Caco-2 (cell line): ENCODE measurements at regions not wholly inside any gene's neighbourhood (a gene's known extent, or its start where the extent isn't known, plus 50 kb on each side); places are given as distances from the start of the nearest gene placed in this dataset.

Experiments used
- BruUV-seq: library from RNA; stranded (reverse); fragments of 400-500 nt; replicated peaks from 2 replicates; lab custom pipeline; 2021; lab: Mats Ljungman, UMichigan
- CTCF ChIA-PET: fragments of 300-600 bp; sonication (Branson Sonifier 250); formaldehyde crosslinking; loops from one replicate; lab custom pipeline; 2022; ENCODE audit warnings: antibody characterized with exemption; lab: Charles Lee
- POLR2A ChIA-PET: fragments of 300-600 bp; sonication (Branson Sonifier 250); formaldehyde crosslinking; loops from one replicate; lab custom pipeline; 2022; ENCODE audit warnings: antibody characterized with exemption; lab: Charles Lee
- DNase-seq, 2 experiments: peaks; one replicate each; pipeline versions ENCODE4 v3.0.0 to v3.0.0-alpha.2; 2020 to 2022
- H3K27me3 ChIP-seq: replicated peaks from 2 replicates; pipeline ENCODE4 v1.6.0; 2011; ENCODE audit warnings: low read length; ENCODE audit not compliant: control insufficient read depth, insufficient read depth
- H3K36me3 ChIP-seq: 2 replicates; pipeline ENCODE4 v1.5.1; 2011; ENCODE audit warnings: low read length; ENCODE audit not compliant: control insufficient read depth, insufficient read depth
- H3K4me1 ChIP-seq: fragments of 250-450 bp; sonication (Bioruptor Pico); 2 replicates; pipeline ENCODE4 v1.5.1; 2020; ENCODE audit warnings: mild to moderate bottlenecking
- H3K4me3 ChIP-seq: 2 replicates; pipeline ENCODE4 v1.5.1; 2011; ENCODE audit warnings: low read depth, mild to moderate bottlenecking, control low read depth, low read length
- H3K9me3 ChIP-seq: fragments of 250-450 bp; sonication (Bioruptor Pico); 2 replicates; pipeline ENCODE4 v1.5.1; 2020; ENCODE audit warnings: mild to moderate bottlenecking, moderate library complexity
- H3K27ac Mint-ChIP-seq: one replicate; pipeline ENCODE4 v1.8.0; 2022; ENCODE audit warnings: mixed read lengths; ENCODE audit not compliant: unreplicated experiment
- H3K27me3 Mint-ChIP-seq: one replicate; pipeline ENCODE4 v1.8.0; 2022; ENCODE audit warnings: mixed read lengths; ENCODE audit not compliant: insufficient read depth, unreplicated experiment
- H3K36me3 Mint-ChIP-seq: one replicate; pipeline ENCODE4 v1.8.0; 2022; ENCODE audit warnings: mild to moderate bottlenecking, mixed read lengths; ENCODE audit not compliant: insufficient read depth, unreplicated experiment
- H3K4me1 Mint-ChIP-seq: one replicate; pipeline ENCODE4 v1.8.0; 2022; ENCODE audit warnings: low read depth, mixed read lengths; ENCODE audit not compliant: unreplicated experiment
- H3K4me3 Mint-ChIP-seq: one replicate; pipeline ENCODE4 v1.8.0; 2022; ENCODE audit warnings: mild to moderate bottlenecking, moderate library complexity, mixed read lengths; ENCODE audit not compliant: unreplicated experiment
- H3K9me3 Mint-ChIP-seq: one replicate; pipeline ENCODE4 v1.8.0; 2022; ENCODE audit warnings: mixed read lengths; ENCODE audit not compliant: unreplicated experiment
- CTCF ChIP-seq, 2 experiments: fragments of 200-600 bp in 1 of 2; IDR thresholded peaks; 1 replicate in 1 of 2; 2 replicates in 1 of 2; pipeline versions ENCODE4 v1.5.1 to v1.8.0; 2011 to 2022; ENCODE audit warnings: antibody characterized with exemption in 1 of 2, control low read depth in 1 of 2, inconsistent platforms in 1 of 2, low read depth in 1 of 2, low read length in 1 of 2, mild to moderate bottlenecking in 1 of 2, moderate library complexity in 1 of 2; ENCODE audit not compliant: insufficient read depth in 1 of 2, severe bottlenecking in 1 of 2, unreplicated experiment in 1 of 2
- intact Hi-C: fragments of 100-400 bp; cut with micrococcal nuclease; formaldehyde crosslinking; loops from one replicate; pipeline ENCODE4 v1.10.0; 2022; ENCODE audit not compliant: unreplicated experiment

DNA sequence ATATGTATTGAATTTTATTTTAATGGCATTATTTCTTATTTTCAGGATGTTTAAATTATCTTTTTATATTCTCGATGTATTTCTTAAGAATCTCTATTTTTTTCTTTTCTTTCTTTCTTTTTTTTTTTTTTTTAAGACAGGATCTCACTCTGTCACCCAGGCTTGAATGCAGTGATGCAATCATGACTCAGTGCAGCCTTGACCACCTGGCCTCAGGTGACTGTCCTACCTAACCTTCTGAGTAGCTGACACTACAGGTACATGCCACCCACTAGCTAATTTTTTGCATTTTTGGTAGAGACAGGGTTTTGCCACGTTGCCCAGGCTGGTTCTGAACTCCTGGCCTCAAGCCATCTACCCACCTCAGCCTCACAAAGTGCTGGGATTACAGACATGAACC, 143.8 kb upstream of the LAMA2 start:
- no peak overlapping the region for H3K4me3 ChIP-seq
- intact Hi-C loops, result loop anchor here (10.0 kb wide), 1 partner anchor 214 kb away; the partner anchor contains the start of gene PTPRK
- peaks cover 12% of the 10 kb centered on the region for H3K4me1 Mint-ChIP-seq
- no peaks in the 10 kb centered on the region for H3K9me3 Mint-ChIP-seq
- H3K36me3 ChIP-seq, result no peaks in the 10 kb centered on the region
- no peaks in the 10 kb centered on the region for H3K9me3 ChIP-seq
- peak overlapping the region; percentile 63 for H3K27ac Mint-ChIP-seq
- no peak overlapping the region for H3K4me3 Mint-ChIP-seq
- H3K27me3 Mint-ChIP-seq, result no peaks in the 10 kb centered on the region
- BruUV-seq, result no TSS peak
- H3K36me3 Mint-ChIP-seq, result no peaks in the 10 kb centered on the region
- H3K4me1 ChIP-seq, result peaks cover 11% of the 10 kb centered on the region; the same call in 1 of the 2 replicates
- no peak for TF ChIP-seq CTCF (IDR thresholded peaks at IDR 0.05; ENCODE audit: insufficient read depth in 1 of 2, low read depth in 1 of 2, low read length in 1 of 2, severe bottlenecking in 1 of 2, unreplicated experiment in 1 of 2)
- POLR2A ChIA-PET, result interaction anchor here (0.6 kb wide), 1 partner anchor 8 kb away, joined by 3 read pairs; no protein-coding TSS in a partner anchor
- CTCF ChIA-PET, result no interaction called here
- DNase-seq, result no peak
- H3K27me3 ChIP-seq, result no peaks in the 10 kb centered on the region

DNA sequence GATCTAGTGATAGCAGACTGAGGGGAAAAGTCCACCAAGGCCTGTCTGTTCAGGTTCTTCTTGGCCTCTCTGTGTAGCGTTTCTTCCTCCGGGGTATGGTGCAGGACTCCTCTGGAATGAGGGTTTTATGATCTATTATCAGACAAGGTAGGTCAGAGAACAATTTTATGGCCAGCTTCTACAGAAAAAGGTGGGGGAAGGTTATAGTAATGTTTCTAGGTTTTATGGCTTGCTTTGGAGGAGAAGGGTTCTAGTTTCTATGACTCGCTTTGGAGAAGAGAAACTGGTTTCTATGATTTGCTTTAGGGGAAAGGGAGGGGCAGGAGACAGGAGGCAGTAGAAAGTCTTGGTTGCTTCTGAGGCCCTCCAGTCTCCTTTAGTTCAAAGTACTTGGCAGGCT, 144.8 kb upstream of the LAMA2 start:
- Histone ChIP-seq H3K36me3 (no peaks in the 10 kb centered on the region), H3K4me1 (peaks cover 11% of the 10 kb centered on the region; the same call in 1 of the 2 replicates), H3K4me3 (no peak overlapping the region), H3K9me3 (no peaks in the 10 kb centered on the region), H3K27me3 (no peaks in the 10 kb centered on the region)
- no peak overlapping the region for H3K27ac Mint-ChIP-seq
- H3K4me3 Mint-ChIP-seq, result no peak overlapping the region
- no peaks in the 10 kb centered on the region for H3K27me3 Mint-ChIP-seq
- POLR2A ChIA-PET, result no interaction called here
- CTCF ChIA-PET, result no interaction called here
- H3K36me3 Mint-ChIP-seq, result no peaks in the 10 kb centered on the region
- no TSS peak for BruUV-seq
- DNase-seq, result peak; percentile 35 to 58
- H3K9me3 Mint-ChIP-seq, result no peaks in the 10 kb centered on the region
- H3K4me1 Mint-ChIP-seq, result peaks cover 12% of the 10 kb centered on the region
- intact Hi-C loops, result loop anchor here (10.0 kb wide), 1 partner anchor 213 kb away; the partner anchor contains the start of gene PTPRK
- no peak for TF ChIP-seq CTCF (IDR thresholded peaks at IDR 0.05; ENCODE audit: insufficient read depth in 1 of 2, low read depth in 1 of 2, low read length in 1 of 2, severe bottlenecking in 1 of 2, unreplicated experiment in 1 of 2)

GRCh38 chr6:128736780-128737179, 146.2 kb upstream of the LAMA2 start:
- Histone ChIP-seq H3K9me3 (no peaks in the 10 kb centered on the region), H3K4me1 (peaks cover 11% of the 10 kb centered on the region; the same call in 1 of the 2 replicates), H3K36me3 (no peaks in the 10 kb centered on the region), H3K4me3 (no peak overlapping the region), H3K27me3 (no peaks in the 10 kb centered on the region)
- H3K27me3 Mint-ChIP-seq, result no peaks in the 10 kb centered on the region
- H3K9me3 Mint-ChIP-seq, result no peaks in the 10 kb centered on the region
- H3K4me3 Mint-ChIP-seq, result no peak overlapping the region
- CTCF ChIA-PET, result no interaction called here
- POLR2A ChIA-PET, result no interaction called here
- H3K36me3 Mint-ChIP-seq, result no peaks in the 10 kb centered on the region
- BruUV-seq, result no TSS peak
- peaks cover 12% of the 10 kb centered on the region for H3K4me1 Mint-ChIP-seq
- DNase-seq, result no peak
- TF ChIP-seq CTCF (IDR thresholded peaks at IDR 0.05; ENCODE audit: insufficient read depth in 1 of 2, low read depth in 1 of 2, low read length in 1 of 2, severe bottlenecking in 1 of 2, unreplicated experiment in 1 of 2), result no peak
- intact Hi-C loops, result loop anchor here (10.0 kb wide), 1 partner anchor 212 kb away; the partner anchor contains the start of gene PTPRK
- no peak overlapping the region for H3K27ac Mint-ChIP-seq
